ENCODE measurements at regions not wholly inside any gene's neighbourhood (a gene's known extent, or its start where the extent isn't known, plus 50 kb on each side); places are given as distances from the start of the nearest gene placed in this dataset.

DNA sequence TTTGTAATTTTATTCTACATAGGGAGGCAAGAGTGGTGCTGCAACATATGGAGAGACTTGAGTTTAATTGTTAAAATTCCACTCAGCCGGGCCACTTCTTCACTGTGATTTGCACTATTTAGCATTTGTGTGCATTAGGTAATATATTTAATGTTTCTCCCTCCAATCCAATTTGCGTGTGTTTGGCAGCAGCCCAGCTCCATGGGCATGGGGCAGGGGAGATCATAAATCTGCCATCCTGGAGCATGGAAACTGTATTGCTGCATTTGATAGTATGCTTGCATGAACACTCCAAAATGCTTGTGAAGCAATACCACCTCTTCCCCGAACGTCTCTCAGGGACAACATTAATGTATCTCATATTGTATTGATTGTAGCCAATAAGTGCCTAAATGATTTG lies 339.1 kb upstream of the RBFOX1 start:
- no peak for DNase-seq

DNA sequence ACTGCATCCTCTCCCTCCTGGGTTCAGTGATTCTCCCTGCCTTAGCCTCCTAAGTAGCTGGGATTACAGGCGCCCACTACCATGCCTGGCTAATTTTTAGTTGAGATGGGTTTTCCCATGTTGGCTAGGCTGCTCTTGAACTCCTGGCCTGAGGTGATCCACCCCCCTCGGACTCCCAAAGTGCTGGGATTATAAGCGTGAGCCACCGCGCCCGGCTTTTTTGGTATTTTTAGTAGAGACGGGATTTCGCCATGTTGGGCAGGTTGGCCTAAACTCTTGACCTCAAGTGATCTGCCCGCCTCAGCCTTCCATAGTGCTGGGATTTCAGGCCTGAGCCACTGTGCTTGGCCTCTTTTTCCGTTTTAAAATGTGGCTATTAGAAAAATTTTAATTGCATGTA lies 343.8 kb upstream of the RBFOX1 start:
- no peak for DNase-seq

DNA sequence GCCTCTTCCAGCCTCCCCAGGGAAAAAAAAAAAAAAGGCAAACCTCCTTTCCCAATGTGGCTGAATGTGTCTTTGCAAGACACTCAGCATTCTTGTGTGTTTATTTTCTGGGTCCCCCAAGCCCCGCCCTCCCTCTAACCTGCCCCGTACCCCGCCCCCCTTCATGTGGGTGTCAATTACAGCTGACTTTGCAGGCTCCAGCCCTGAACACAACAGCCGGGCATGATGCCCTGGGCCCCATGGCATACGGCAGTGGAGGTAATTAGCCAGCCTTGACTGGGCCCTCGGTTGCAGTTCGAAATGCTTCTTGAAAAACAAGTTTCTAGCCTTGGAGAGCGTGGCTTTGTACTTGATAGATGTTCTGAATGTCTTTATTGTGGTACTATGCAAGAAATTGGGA lies 354.7 kb upstream of the RBFOX1 start:
- DNase-seq, result no peak

DNA sequence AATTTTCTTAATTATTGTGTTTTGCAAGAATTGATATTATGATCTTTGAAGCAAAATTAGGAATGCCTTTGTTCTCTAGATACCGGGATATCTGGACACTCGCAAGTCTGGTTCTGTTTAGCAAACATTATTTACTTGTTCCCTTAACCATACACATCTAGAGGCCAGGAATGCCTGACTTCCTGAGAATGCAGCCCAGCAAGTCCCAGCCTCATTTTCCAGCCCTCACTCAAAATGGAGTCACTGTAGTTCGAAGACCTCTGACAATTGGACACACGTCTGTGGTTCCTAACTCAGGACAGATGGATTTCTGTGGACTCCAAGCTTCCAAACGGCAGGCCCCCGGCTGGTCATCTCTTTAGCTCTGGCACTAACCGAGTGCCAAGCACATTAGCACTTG lies 355.4 kb upstream of the RBFOX1 start:
- no peak for DNase-seq

DNA sequence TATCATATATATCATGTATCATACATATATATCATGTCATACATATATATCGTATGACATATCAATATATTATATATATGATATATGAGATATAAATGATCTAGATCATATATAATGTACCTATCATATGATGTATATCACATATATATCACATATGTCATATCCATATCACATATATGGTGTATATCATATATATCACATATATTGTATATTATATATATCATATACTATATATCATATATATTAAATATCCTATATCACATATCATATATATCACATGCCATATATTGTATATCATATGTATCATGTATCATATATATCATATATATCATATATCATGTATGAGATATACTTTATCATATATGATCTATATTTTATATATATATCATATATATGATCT lies 355.9 kb upstream of the RBFOX1 start:
- DNase-seq, result no peak

DNA sequence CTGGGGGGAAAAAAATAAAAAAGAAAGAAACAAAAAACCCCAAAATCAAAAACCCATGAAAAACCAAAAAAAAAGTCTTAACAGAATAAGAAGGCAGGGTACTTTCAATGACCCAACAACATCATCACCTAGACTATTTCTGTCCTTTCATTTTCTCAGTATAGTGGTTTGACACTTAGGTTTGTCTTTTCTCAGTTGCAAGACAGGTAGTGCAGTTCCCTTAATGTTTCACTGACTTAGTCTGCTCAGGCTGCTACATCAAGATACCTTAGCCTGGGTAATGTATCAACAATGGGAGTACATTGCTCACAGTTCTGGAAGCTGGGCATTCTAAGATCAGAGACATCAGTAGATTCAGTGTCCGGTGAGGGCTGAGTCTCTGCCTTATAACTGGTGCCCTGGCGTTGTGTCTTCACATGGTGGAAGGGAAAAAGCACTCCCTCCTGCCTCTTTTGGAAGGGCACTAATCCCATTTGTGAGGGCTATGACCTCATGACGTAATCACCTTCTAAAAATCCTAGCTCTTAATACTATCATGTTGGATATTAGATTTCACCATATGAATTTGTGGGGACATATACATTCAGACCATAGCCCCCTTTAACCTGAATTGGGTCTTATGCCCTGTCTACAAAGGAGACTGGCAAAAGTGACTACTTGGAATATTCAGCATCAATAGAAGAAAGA lies 362.3 kb upstream of the RBFOX1 start:
- no peak for DNase-seq

DNA sequence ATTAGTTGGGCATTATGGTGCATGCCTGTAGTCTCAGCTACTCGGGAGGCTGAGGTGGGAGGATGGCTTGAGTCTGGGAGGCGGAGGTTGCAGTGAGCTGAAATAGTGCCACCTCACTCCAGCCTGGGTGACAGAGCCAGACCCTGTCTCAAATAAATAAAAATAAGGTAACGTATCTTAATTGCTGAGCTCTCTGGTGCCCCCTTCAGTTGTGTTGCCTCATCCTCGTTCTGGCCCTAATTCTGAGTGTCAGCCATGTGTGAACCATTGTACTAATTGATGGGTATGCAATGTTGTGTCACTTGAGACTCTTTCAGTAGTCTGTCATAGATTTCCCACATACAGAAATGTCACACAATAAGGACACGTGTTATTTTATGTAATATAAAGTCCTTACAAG lies 363.1 kb upstream of the RBFOX1 start:
- no peak for DNase-seq

DNA sequence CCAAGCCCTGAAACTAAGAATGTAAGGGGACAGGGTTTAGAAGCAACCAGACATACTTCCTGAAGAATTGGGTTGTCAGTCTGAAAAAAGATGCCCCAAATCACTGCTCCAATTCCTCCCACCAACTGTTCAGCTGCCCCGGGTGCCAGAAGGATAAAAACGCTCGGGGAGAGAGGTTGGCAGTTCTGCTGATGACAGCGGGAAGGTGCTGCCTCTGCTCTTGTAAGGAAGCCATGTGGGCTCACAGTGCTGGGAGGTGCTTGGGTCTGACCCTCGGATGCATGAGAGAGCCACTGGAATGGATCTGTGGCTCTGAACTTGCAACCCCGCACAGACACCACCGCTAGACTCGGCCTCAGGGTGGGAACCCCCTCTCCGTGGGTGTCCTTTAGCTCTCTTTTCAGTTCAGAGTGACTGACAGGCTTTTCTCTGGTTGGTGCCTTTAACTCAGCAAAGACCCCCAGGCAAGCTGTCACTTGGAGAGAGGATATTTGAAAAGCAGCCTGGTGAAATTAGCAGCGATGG lies 364.8 kb upstream of the RBFOX1 start:
- DNase-seq, result no peak

DNA sequence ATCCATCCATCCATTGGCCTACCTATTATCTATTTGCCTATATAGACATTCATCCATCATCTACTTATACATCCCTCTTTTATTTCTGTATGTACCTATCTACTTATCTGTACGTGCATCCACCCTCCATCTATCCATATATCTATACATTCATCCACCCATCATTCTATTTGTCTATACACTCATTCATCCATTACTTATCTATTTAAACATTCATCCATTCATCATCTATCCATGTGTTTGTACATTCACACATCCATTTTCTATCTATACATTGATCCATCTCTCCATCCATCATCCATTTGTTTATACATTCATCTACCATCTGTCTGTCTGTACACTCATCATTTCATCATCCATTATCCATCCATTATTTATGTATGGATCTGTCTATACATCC lies 365.7 kb upstream of the RBFOX1 start:
- no peak for DNase-seq

DNA sequence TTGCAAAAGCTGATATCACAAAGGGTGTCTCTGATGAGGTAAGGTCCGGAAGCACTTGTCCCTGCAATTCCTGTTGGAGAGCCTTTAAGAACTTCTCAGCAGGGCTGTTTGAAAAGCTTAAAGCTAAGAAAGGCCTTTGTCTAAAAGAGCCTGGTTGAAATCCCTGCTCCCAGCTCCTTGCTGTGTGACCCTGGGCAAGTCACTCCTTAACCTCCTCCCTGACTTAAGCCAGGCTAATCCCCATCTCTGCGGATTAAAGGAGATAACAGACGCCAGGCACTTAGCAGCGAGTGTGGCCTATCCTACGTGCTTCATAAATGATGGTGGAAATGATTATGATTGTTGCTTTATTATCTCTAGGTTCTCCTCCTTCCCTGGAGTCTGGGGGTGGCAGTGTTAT lies 368.0 kb upstream of the RBFOX1 start:
- DNase-seq, result no peak

DNA sequence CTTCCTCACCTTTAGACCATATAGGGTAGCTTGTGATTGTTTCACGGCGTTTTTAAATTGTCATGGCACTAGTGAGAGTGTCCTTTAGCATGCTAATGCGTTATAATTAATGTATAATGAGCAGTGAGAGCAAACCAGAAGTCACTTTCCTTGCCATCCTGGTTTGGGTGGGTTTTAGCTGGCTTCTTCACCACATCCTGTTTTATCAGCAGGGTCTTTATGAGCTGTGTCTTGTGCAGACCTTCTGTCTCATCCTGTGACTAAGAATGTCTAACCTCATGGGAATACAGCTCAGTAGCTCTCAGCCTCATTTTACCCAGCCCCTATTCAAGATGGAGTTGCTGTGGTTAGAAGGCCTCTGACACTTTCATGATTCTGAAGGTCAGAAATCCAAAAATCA lies 370.9 kb upstream of the RBFOX1 start:
- no peak for DNase-seq

DNA sequence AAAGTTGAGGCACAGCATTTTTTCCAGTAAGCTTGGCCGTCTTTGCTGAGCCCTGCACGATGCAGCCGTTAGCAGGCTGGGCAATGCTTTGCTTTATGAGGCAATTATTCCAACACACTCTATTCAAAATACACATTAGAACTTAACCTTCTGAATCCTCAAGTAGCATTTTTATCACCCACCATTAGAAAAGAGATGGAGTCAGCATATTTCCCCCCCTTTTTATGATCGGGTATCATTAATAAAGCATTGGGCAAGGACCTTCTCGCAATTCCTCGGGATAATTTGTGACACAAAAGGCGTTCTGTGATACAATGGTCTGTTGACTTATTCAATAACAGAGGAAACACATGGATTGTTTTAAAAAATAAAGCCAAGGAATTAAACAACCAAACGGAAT lies 374.5 kb upstream of the RBFOX1 start:
- DNase-seq, result no peak

DNA sequence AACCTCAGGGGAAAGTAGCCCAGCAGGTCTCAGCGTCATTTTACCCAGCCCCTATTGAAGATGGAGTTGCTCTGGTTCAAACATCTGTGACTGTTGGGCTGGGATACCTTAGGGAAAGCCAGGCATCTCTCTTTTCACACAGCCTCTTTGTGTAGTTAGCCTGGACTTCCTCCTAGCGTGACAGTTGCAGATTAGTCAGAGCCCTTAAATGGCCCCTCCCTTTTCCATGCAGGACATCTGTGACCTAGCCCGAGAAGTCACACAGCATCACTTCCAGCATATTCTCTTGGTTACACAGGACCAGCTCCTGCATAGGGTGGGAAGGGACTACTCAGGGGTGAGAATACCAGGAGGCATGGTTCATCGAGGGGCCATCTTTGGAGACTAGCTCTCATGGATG lies 375.0 kb upstream of the RBFOX1 start:
- DNase-seq, result no peak

DNA sequence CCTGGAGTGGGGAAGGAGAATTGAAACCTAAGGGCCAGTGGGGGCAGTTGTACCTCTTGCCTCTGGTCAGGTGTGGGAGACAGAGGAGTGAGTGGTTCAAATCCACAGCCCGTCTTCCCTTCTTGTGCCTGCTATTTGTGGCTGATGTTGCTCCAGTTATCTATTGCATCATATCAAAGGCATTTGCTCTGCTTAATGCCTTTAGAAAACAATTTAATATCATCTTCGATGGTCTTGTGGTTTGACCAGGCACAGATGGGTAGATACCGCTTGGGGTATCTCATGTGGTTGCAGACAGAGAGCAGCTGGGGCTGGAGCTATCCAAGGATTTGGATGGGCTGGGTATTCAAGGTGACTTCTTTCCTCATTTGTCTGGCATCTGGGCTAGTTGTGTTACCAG lies 376.1 kb upstream of the RBFOX1 start:
- no peak for DNase-seq

DNA sequence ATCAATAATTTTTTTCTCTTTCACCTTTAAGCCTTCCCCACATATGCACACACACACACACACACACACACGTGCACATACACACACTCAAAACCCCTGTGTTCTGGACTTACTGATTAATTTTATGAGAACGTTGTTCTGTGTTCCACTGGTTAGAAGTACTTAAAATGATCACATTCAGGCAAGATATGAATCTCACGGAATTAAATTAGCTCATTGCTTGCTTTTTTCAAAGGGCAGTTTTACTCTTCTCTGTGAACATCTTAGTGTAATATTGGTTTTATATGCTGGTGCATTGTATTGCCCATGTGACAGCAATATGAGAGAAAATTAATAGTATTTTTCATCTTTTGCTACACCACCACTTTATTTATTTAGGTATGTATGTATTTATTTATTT lies 377.3 kb upstream of the RBFOX1 start:
- no peak for DNase-seq

DNA sequence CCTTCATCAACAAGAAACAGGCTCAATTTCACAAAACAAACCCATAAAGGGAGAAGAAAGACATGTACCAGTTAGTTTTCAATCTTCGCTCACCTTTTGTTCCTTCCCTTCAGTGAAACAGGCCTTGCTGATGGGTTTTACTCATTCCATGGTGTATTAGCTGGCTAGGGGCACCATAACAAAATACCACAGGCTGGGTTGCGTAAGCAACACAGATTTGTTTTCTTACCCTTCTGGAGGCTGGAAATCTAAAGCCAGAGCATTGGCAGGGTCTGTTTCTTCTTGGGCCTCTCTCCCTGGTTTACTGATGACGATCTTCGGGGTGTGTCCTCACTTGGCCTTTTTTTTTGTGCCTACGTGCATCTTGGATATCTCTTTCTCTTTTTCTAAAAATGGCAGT lies 383.4 kb upstream of the RBFOX1 start:
- no peak for DNase-seq

DNA sequence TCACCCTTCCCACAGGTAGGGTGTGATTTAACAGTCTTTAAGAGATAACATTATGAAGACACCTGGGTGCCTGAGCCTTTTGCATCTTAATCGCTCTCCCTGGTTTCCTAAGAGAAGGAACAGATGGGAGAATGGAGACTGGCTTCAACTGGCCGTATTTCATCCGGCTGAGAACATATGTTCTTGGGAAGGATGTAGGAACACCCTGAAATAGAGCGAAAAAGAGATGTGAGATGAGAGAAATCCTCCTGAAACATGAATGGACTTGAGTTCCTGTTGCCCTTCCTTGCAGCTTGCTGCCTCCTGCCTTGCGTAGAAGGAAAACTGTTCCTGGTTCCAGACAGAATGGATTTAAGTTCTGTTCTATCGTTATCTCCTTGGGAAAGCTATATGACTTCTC lies 385.4 kb upstream of the RBFOX1 start:
- no peak for DNase-seq

DNA sequence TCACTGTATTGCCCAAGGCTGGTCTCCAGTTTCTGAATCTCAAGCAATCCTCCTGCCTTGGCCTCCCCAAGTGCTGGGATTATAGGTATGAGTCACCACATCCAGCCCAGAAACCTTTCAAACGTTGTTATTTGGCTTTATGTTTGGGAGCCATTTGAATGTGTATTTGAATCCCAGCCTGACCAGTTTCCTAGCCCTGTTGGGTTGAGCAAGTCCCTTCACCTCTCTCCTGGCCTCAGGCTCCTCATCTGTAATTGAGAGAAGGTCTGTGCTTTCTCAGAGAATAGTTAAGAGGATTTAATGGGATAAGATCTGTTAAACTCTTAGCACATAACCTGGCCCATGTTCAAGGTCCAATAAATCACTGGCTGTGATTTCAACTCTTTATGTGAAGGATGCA lies 385.8 kb upstream of the RBFOX1 start:
- no peak for DNase-seq

DNA sequence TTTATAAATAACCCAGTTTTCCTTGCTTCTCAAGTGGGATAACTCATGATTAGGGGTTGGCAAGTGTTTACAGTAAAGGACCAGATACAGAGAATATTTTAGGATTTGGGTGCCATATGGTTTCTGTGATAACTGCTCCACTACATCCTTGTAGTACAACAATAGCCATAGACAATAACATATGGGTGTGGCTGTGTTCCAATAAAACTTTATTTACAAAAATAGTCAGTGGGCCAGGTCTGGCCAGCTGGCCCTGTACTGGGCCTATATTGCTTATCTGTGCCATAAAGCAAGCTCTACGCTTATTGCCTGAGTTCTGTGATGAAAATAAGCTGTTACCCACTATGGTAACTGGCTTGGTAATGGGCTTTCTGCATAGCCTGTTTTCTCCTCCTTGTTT lies 386.5 kb upstream of the RBFOX1 start:
- no peak for DNase-seq

DNA sequence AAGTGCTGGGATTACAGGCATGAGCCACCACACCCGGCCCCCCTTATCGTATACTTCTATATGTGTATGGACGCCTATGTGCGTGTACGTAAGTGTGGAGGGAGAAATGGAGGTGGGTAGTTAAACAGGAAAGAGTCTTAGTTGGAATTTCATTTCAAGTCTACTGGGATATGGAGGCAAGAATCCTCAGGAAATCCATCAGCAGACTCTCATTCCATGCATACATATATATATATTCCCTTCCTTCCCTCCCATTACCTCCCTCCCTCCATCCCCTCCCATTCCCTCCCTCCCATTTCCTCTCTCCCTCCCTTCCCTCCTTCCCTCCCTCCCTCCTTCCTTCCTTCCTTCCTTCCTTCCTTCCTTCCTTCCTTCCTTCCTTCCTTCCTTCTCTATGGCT lies 391.7 kb upstream of the RBFOX1 start:
- no peak for DNase-seq

DNA sequence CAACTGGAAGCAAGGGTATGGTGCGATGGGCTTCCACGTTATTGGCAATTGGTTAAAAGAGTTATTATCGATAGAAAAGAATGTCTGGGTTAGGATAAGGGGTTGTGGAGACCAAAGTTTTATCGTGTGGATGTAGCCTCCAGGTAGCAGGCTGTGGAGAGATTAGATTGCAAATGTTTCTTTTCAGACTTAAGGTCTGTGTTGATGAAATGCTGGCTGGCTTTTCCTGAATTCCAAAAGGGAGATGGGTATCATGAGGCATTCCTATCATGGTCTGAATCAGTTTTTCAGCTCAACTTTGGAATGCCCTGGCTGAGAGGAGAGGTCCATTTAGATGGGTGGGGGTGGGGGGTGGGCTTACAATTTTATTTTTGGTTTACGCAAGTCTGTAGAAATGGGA lies 395.0 kb upstream of the RBFOX1 start:
- DNase-seq, result no peak

DNA sequence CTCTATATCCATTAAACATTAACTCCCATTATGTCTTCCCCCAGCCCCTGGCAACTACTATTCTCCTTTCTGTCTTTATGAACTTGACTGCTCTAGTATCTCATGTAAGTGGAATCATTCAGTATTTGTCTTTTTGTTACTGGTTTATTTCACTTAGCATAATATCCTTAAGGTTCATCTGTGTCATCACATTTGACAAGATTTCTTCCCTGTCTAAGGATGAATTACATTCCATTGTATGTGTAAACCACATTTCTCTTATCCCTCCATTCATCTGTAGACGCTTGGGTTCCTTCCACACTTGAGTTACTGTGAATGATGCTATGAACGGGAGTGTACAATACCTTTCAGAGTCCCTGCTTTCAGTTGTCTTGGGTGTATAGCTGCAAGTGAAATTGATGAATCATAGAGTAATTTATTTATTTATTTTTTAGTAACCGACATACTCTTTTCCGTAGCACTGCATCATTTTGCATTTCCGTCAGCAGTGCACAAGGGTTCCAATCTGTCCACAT lies 399.7 kb upstream of the RBFOX1 start:
- no peak for DNase-seq

DNA sequence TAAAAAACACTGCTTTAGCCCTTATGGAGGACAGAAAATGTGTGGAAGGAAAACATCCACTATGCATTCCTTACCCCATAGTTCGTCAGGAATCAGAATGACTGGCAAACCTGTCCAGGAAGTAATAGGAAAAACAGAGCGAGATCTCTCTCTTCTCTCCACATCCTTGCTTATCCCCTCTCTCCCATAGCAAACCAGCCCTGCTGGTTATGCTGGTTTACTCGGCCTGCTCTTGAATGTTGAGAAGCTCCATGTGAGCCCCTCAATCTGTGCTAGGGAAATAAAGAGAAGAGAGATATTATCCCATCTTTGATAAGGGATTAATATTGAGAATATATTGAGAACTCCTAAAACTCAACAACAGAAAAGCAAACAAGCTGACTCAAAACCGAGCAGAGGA lies 402.8 kb upstream of the RBFOX1 start:
- DNase-seq, result no peak

DNA sequence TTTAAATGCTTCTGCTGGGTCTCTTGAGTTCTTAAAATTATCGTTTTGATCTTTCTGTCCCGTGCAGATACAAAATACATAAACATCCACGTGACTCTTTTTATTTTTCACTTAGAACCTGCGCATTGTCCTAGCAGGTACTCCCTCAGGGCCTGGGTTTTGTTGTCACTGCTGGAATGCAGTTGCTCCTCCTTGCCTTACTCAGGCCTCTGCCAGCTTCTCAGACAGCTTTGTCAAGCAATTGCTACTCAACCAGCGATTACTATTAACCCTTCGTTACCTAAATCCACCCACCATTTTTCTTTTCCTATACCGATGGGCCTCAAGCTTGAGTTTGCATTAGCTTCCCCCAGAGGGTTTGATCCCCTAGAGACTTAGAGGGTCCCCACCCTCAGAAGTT lies 405.9 kb upstream of the RBFOX1 start:
- DNase-seq, result no peak

DNA sequence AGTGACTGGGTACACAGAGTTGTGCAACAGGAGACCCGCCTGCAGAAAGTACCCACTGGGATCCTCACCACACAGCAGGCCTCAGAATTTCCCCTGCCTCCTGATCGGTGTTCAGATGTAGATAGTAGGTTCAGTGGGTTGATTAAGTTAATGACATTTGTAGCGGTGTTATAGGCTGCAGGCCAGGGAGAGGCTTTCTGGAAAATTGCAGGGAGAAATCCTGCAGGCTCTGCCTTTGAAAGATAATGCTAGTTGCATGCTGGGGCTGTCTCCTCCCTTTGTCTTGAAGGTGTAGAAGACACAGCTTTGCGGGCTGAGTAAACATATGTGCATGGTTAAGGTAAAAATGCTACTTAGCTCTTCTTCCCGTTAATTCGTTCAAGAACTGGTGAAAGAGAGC lies 406.3 kb upstream of the RBFOX1 start:
- no peak for DNase-seq
